OCI-LY3 (cell line): ENCODE measurements at regions not wholly inside any gene's neighbourhood (a gene's known extent, or its start where the extent isn't known, plus 50 kb on each side); places are given as distances from the start of the nearest gene placed in this dataset.

Experiments used
- EZH2phosphoT487 ChIP-seq: fragments of 200-600 bp; shearing (Covaris generic); IDR thresholded peaks from 2 replicates; pipeline ENCODE4 v1.6.1; 2018; ENCODE audit warnings: antibody characterized with exemption, mixed run types, low read depth
- TF ChIP-seq, protein P1 (sequence below): fragments of 200-600, 300-600 bp; sonication (generic); IDR thresholded peaks from 2 replicates; pipeline ENCODE4 v1.5.1; 2014; ENCODE audit warnings: antibody characterized with exemption, low read length, low read depth

DNA sequence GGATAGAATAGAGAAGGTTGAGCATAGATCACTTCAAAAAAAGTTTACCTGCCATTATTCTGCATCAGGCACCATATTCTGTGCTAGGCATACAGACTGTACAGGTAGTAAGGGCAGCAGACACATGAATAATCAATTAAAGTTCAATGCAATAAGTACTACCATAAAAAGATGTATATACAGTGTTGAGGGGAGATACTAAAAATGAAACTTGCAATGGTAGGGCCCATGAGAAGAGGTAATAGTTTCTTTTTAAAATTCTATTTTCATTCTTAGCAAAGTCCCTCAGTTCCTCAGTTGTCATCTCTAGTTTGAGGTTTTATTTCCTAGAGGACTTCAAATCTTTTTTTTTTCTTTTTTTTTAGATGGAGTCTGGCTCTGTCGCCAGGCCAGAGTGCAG is 819.9 kb downstream of the FAM181B start:
- TF ChIP-seq, protein P1, sequence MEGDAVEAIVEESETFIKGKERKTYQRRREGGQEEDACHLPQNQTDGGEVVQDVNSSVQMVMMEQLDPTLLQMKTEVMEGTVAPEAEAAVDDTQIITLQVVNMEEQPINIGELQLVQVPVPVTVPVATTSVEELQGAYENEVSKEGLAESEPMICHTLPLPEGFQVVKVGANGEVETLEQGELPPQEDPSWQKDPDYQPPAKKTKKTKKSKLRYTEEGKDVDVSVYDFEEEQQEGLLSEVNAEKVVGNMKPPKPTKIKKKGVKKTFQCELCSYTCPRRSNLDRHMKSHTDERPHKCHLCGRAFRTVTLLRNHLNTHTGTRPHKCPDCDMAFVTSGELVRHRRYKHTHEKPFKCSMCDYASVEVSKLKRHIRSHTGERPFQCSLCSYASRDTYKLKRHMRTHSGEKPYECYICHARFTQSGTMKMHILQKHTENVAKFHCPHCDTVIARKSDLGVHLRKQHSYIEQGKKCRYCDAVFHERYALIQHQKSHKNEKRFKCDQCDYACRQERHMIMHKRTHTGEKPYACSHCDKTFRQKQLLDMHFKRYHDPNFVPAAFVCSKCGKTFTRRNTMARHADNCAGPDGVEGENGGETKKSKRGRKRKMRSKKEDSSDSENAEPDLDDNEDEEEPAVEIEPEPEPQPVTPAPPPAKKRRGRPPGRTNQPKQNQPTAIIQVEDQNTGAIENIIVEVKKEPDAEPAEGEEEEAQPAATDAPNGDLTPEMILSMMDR = no peak
- no peak for TF ChIP-seq EZH2phosphoT487
